ENCODE measurements at regions not wholly inside any gene's neighbourhood (a gene's known extent, or its start where the extent isn't known, plus 50 kb on each side); places are given as distances from the start of the nearest gene placed in this dataset.

- no peaks in the 10 kb centered on the region for H3K27me3 ChIP-seq (replicated peaks; ENCODE audit: insufficient read depth, low read depth, low read length, poor library complexity)
- TF ChIP-seq CTCF (conservative IDR thresholded peaks at IDR 0.05; ENCODE audit: low read depth, low read length) = no peak
- TF ChIP-seq EZH2 (IDR thresholded peaks at IDR 0.05; ENCODE audit: borderline replicate concordance, low read depth, low read length, poor library complexity, severe bottlenecking) = no peak
- H3K27ac ChIP-seq (ENCODE audit: low read depth, low read length, poor library complexity, severe bottlenecking) = no peak overlapping the region
- CTCF ChIA-PET = no interaction called here
- no peak for DNase-seq (ENCODE audit: low spot score)
- BruUV-seq (replicated peaks) = no TSS peak
- POLR2A ChIA-PET (ENCODE audit: low non-redundant PET) = no interaction called here
- no peaks in the 10 kb centered on the region for H3K36me3 ChIP-seq (ENCODE audit: insufficient read depth, low read length, poor library complexity, severe bottlenecking)
- H3K4me3 ChIP-seq (ENCODE audit: low read depth, low read length, poor library complexity, severe bottlenecking) = no peak overlapping the region
- intact Hi-C loops (cut with micrococcal nuclease; ENCODE audit: unreplicated experiment) = no loop called here
- no peaks in the 10 kb centered on the region for H3K4me1 ChIP-seq (ENCODE audit: insufficient read depth, low read length, poor library complexity, severe bottlenecking)
- no peaks in the 10 kb centered on the region for H3K9me3 ChIP-seq (ENCODE audit: low read depth, low read length, poor library complexity, severe bottlenecking)
Measured at GRCh38 chr7:68461430-68461829, 1136.8 kb upstream of the AUTS2 start.

- Histone ChIP-seq H3K9me3 (ENCODE audit: low read depth, low read length, poor library complexity, severe bottlenecking) (no peaks in the 10 kb centered on the region), H3K27me3 (replicated peaks; ENCODE audit: insufficient read depth, low read depth, low read length, poor library complexity) (no peaks in the 10 kb centered on the region), H3K4me1 (ENCODE audit: insufficient read depth, low read length, poor library complexity, severe bottlenecking) (no peaks in the 10 kb centered on the region), H3K4me3 (ENCODE audit: low read depth, low read length, poor library complexity, severe bottlenecking) (no peak overlapping the region), H3K27ac (ENCODE audit: low read depth, low read length, poor library complexity, severe bottlenecking) (no peak overlapping the region), H3K36me3 (ENCODE audit: insufficient read depth, low read length, poor library complexity, severe bottlenecking) (no peaks in the 10 kb centered on the region)
- TF ChIP-seq EZH2 (IDR thresholded peaks at IDR 0.05; ENCODE audit: borderline replicate concordance, low read depth, low read length, poor library complexity, severe bottlenecking) = no peak
- TF ChIP-seq CTCF (conservative IDR thresholded peaks at IDR 0.05; ENCODE audit: low read depth, low read length) = no peak
- POLR2A ChIA-PET (ENCODE audit: low non-redundant PET) = no interaction called here
- intact Hi-C loops (cut with micrococcal nuclease; ENCODE audit: unreplicated experiment) = no loop called here
- CTCF ChIA-PET = interaction anchor here (0.6 to 0.7 kb wide), 2 partner anchors 220 to 935 kb away, joined by 4 read pairs; no protein-coding TSS in a partner anchor
- DNase-seq (ENCODE audit: low spot score) = no peak
- no TSS peak for BruUV-seq (replicated peaks)
Measured at GRCh38 chr7:68470836-68471435, 1127.3 kb upstream of the AUTS2 start.

- no TSS peak for BruUV-seq (replicated peaks)
- intact Hi-C loops (cut with micrococcal nuclease; ENCODE audit: unreplicated experiment) = no loop called here
- POLR2A ChIA-PET (ENCODE audit: low non-redundant PET) = no interaction called here
- no peaks in the 10 kb centered on the region for H3K4me1 ChIP-seq (ENCODE audit: insufficient read depth, low read length, poor library complexity, severe bottlenecking)
- TF ChIP-seq EZH2 (IDR thresholded peaks at IDR 0.05; ENCODE audit: borderline replicate concordance, low read depth, low read length, poor library complexity, severe bottlenecking) (no peak), CTCF (conservative IDR thresholded peaks at IDR 0.05; ENCODE audit: low read depth, low read length) (no peak)
- no peak overlapping the region for H3K27ac ChIP-seq (ENCODE audit: low read depth, low read length, poor library complexity, severe bottlenecking)
- no peak for DNase-seq (ENCODE audit: low spot score)
- no peaks in the 10 kb centered on the region for H3K36me3 ChIP-seq (ENCODE audit: insufficient read depth, low read length, poor library complexity, severe bottlenecking)
- no peaks in the 10 kb centered on the region for H3K9me3 ChIP-seq (ENCODE audit: low read depth, low read length, poor library complexity, severe bottlenecking)
- no peak overlapping the region for H3K4me3 ChIP-seq (ENCODE audit: low read depth, low read length, poor library complexity, severe bottlenecking)
- H3K27me3 ChIP-seq (replicated peaks; ENCODE audit: insufficient read depth, low read depth, low read length, poor library complexity) = no peaks in the 10 kb centered on the region
- CTCF ChIA-PET = no interaction called here
Measured at GRCh38 chr7:68472688-68473087, 1125.6 kb upstream of the AUTS2 start.

Measured in A673 (cell line).